Peyer's patch (tissue), 4 donors: ENCODE measurements at regions not wholly inside any gene's neighbourhood (a gene's known extent, or its start where the extent isn't known, plus 50 kb on each side); places are given as distances from the start of the nearest gene placed in this dataset.

Source experiments
- CTCF ChIP-seq, 6 experiments: fragments of 450-650 bp in 4 of 6; fragments of 200-600 bp in 2 of 6; sonication (generic) in 1 of 6; IDR thresholded peaks; one replicate each; pipeline ENCODE4 v1.5.1; 2017 to 2019; ENCODE audit warnings: antibody characterized with exemption in 6 of 6, mild to moderate bottlenecking in 3 of 6, moderate library complexity in 1 of 6
- POLR2A ChIP-seq, 2 donors: fragments of 450-650 bp; IDR thresholded peaks; one replicate each; pipeline ENCODE4 v1.5.1; 2017; ENCODE audit warnings: antibody characterized with exemption in 2 of 2, mild to moderate bottlenecking in 2 of 2, moderate library complexity in 2 of 2

- no peak for TF ChIP-seq CTCF (IDR thresholded peaks at IDR 0.05)
- no peak for TF ChIP-seq POLR2A (IDR thresholded peaks at IDR 0.05)
Measured at GRCh38 chr11:105265845-105266244, 126.3 kb upstream of the CARD18 start.
